HG03135 (cell line): ENCODE measurements at regions not wholly inside any gene's neighbourhood (a gene's known extent, or its start where the extent isn't known, plus 50 kb on each side); places are given as distances from the start of the nearest gene placed in this dataset.
"Not testable (repeated sequence)": the region's sequence is repeated elsewhere in the genome, so short reads cannot be mapped to it uniquely, and the experiment has no call there.

ENCODE experiments used
- ATAC-seq: cut with Tn5 transposase; IDR thresholded peaks from one replicate; pipeline ENCODE4 v1.9.1; 2021; ENCODE audit warnings: mild to moderate bottlenecking, moderate library complexity; ENCODE audit not compliant: unreplicated experiment

DNA sequence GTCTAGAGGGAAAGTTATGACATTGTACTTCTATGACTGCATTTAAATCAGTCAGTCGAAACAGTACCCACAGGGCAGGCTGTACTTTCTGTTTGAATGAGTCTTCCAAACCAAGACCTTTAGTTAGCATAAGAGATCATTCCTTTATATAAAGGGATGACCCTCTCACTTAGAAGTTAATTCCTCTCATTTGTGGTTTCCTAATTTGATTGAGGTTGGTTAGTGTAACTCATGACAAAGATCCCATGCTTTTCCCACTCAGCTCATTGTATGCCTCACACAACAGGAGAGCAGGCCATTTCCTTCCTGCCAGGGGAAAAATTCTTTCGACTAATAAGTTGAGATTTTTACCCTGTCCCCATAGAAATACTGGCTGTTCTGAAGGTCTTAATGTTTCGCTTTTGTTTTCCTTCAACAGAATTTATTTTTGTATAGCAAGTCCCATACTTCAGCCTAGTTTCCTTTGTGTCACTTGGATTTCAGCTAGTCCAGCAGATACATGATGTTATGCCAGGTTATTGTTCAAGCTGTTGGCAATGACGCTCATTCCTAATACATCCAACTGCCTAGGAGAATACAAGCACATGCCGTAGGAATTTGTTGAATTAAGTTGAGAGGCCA lies 500.7 kb downstream of the SPATA31D1 start:
- no peak for ATAC-seq

DNA sequence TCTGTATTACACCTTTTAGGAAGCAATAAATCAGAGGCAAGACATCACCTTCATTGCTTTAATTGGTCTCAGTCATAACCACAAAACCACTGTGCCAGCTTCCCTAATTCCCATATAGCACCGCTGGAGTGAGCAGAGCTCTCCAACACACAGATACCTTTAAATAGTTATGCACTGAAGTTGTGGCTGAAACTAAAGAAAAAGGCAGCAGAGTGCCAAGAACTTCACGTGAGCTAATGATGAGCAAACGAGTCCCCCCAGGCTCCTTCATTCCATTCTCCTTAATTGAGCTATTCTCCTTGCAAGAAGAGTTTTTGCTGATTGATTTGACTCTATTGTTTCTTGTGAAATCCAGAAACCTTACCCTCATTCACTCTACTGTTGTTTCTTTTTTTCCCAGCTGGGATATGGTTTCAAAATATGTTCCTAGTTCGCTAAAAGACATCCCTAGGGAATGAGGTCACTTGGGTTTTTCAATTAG lies 501.5 kb downstream of the SPATA31D1 start:
- no peak for ATAC-seq

DNA sequence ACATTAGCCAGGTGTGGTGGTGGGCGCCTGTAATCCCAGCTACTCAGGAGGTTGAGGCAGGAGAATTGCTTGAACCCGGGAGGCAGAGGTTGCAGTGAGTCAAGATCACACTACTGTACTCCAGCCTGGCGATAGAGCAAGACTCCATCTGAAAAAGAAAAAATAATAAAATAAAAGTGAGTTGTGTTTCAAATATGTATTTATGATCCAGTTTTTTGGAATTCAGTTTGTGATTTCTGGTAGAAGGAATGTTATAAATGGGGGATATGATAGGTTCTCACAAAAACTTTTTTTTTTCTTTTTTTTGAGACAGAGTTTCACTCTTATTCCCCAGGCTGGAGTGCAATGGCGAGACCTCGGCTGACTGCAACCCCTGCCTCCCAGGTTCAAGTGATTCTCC lies 502.2 kb downstream of the SPATA31D1 start:
- ATAC-seq, result not testable (repeated sequence)

DNA sequence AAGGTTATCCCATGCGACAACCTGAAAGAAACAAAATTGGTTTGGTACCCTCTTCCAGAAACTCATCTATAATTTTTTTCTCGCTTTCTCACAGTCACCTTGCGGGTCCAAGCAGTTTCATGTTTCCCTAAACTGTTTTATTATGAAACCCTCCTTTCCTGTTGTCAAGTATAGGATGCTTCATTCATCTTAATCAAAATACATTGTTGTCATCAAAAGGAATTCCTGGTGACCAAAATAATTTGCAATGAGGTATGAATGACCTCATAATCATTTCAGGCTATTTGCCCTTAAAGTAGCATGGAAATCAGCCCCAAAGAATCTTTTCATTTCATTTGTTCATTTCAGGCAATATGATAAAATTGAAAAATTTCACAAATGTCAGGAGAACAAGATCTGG lies 503.0 kb downstream of the SPATA31D1 start:
- ATAC-seq, result no peak

DNA sequence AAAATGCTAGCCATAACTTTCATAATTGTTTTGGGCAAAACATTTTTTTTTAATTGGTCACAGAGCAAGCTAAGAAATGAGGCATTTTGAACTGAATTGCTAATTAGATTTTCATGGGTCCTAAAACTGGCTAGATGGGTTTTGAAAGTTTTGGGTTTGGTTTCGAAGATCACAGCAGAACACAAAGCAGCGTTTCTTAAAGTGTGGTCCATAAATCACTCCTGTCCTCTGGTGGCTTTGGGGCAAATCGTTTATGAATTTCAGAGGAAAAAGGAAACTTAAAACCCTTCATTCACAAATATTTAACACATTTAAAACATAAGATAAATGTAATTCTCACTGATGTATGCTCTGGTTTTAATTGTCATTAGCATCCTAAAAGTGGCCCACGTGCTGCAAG lies 503.7 kb downstream of the SPATA31D1 start:
- ATAC-seq, result no peak

DNA sequence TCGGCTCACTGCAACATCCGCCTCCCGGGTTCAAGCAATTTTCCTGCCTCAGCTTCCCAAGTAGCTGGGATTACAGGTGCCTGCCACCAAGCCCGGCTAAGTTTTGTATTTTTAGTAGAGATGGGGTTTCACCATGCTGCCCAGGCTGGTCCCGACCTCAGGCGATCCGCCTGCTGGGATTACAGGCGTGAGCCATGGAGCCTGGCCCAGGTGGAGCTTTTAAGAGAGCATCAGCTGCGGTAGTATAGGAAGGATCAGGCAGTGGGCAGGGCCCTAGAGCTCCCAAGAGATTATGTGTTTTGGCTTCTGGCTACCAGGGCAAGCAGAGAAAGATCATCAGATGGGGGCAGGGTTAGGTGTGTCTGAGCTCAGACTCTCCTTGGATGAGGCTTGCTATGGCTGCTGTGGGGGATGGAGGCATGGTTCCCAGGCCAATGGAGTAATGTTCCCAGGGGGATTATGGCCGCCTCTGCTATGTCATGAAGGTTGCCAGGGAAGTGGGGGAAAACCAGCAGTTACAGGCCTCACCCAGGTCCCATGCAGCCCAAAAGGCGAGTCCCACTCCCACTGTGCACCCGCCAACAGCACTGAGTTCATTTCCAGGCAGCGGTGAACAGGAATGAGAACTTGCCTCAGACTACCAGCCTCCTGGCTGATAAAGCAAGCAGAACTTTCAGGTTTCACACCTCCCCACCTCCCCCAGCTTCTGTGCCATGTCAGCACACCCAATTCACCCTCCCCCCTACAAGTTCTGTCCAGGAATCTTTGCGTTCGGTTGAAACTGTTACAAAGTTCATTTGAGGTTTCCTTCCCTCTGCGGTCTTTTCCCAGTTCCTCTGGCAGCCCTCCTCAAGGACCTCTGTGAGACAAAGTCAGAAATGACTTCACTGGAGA lies 507.6 kb downstream of the SPATA31D1 start:
- ATAC-seq, result no peak

DNA sequence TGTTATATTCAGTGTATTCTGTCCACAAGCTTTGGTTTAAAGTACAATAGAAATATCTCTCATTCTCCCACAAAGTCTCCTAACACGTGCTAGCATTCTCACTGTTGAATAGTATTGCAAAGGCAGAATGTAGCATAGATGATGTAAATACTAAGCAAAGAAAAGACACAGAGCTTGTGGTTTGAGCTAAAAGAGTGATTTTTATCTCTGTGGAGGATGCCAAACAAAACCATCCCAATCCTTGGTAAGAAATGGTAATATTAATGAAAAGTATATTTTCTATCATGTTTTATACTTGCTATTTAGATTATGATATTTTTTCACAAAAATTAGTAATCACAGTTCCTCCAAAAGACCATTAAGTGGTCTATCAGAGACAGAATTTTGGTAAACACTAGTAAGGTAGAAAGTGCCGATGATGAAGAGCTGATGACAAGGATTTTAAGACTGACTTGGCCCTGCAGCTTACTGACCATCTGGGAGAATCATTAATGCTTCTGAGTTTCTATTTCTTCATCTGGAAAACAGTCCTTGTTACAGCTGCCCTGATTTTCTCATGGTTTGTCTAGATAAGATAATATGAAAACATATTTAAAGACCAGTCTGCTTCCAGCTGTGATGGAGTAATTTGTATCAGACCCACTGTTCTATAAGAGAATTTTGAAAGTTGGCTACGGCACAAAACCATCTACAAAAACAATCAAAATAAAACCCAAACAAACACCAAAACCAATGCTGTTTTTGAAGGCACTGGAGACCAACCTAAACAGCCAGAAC lies 510.2 kb downstream of the SPATA31D1 start:
- ATAC-seq, result no peak

DNA sequence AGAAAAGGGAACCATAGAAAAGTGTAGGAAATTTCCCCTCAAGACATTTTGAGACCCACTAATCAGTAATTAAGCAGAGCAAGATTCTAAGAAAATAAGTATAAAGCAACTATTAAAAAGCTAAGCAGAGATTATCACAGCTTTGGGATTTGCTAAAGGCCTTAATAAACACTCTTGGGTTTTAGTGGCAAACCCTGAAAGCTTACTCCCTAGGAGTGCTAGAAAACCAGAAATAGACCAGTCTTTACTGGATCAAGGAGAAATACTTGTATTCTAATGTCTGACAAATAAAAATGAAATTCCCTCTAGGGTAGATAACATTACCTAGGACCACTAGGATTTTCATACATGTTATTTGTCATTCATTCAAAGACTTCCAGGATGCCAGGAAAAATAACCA lies 510.8 kb downstream of the SPATA31D1 start:
- ATAC-seq, result no peak

DNA sequence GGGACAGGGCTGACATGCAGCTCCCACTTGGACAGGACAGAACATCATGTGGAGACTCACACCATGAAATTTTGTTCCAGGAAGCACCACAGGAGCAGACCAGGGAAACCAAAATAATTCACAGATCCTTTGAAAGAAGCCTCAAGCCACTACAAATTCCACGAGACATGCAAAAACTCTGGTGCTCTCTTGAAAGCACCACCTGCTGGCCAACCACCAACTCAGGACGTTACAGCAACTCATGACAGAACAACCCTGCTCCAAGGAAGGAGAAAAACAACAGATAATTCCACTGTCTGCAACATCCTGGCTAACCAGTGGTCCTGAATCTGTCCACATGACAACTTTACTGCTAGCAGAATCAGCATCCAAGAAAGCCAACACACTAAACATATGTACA lies 516.0 kb downstream of the SPATA31D1 start:
- ATAC-seq, result no peak

DNA sequence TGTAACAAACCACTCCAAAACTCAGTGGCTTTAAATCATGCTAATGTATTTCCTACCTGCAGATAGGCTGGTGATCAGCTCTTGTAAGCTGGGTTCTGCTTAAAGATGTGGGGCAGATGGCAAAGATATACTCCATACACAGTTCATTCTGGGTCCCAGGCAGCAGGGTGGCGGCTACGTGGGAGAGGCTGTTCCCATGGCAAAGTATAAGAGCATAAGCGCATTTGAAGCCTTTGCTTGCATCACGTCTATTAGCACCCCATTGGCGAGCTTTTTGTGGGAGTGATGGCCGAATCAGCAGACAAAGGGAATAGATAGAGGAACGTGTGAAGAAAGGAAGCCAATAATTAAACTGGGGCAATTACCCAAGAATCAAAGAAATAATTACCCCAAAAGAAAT lies 523.1 kb downstream of the SPATA31D1 start:
- no peak for ATAC-seq

DNA sequence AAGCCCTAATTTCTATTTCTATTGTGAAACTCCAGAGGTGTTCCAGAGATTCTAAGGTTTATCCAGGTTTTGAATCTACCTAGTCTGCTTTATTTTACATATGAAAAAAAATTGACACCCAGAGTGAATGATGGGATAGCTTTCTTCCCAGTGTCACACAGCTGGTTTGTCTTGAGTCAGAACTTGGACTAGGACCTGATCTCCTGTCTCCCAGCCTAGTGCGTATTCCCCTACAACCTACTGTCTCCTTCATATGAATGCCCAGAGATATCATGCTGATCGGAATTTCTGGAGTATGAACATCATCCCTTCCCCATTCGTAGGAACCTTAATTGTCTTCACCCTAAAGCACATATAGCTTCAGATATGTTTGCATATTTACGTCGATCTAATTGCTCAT lies 524.2 kb downstream of the SPATA31D1 start:
- no peak for ATAC-seq

DNA sequence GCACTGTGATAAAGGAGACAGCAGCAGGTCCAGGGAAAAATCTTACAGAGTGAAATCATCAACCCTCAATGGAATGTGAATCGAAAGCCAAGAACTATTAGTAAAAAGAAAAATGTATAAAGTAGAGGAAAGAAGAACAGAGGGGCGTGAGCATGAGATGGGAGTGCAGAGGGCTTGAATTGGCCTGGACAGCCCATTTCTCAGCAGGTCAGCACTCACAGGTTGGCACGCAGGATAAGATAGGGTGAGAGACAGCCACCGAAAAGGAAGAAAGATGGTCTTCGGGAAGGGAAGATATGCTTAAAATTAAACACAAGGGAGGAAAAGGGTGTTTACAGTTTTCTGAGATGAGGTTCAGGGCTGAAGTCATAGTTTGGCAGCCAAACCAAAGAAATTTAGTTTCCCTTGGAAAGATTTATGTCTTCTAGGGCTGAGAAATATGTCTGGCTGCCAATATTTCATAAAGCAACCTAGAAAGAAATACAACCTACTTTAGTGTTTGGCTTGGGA lies 524.7 kb downstream of the SPATA31D1 start:
- ATAC-seq, result no peak

DNA sequence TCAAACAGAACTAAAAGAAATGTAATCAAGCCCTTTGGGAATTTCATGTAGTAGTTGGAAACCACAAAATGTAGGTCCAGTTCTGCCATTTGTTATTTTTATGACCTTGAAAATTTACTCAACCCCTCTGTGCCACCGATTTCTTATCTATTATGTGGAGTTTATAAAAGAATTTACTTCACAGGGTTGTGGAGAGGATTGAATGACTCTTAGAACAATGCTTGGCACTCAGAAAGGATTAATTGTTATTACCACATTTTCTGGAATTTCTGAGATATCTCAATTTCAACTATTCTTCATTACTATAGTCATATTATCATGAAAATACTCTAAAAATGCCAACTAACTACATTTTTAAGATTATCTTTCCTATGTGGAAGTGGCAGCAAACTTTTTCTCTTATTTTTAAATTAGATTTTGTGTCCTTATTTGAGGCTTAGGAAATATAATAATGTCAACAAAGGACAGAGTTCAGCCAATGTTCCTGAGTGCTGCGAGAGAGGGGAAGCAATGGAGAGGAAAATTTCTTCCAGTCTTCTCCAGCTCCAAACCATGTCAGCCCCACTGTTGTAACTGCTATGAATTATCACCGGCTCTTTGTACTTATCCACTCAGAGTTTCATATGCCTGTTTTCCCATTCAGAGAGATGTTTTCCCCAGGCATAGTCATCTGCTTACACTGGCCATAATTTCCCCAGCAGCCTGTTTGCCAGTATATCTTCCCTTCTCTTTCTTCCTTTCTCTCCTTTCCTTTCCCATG lies 525.6 kb downstream of the SPATA31D1 start:
- no peak for ATAC-seq

DNA sequence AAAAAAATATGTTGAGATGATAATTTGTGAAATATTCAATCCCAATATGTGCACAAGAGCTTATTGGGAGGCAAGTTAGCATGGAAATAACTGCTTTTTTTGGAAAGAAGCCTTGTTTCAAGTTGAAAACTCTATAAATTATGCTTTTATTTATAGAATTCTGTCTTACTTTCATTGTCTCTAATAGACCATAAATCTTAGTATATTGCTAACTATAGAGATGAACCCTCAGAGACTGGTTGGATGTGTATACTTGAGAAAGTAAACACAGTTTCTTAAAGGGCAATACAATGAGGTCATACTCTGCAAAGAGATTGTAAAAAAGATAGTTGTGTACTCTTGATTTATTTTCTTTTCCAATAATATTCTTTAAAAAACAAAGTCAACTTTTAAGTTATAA lies 530.3 kb downstream of the SPATA31D1 start:
- no peak for ATAC-seq

DNA sequence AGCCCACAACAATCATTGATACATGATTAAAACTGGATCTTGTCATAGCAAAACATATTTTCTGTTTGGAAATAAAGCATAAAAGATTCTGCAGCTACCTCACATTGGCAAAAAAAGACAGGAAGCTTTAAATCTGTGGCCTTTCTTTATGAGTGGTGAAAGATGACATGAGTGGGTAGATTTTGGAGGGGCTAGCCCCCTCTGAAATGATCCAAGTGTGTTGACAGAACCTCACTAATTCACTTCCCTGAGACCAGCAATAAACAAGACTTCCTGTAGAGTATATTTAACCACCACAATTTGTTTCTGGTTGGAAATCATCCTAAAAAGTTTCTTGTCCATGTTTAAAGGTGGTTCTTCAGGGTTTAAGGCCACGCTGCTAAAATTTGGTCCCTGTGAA lies 530.8 kb downstream of the SPATA31D1 start:
- no peak for ATAC-seq

DNA sequence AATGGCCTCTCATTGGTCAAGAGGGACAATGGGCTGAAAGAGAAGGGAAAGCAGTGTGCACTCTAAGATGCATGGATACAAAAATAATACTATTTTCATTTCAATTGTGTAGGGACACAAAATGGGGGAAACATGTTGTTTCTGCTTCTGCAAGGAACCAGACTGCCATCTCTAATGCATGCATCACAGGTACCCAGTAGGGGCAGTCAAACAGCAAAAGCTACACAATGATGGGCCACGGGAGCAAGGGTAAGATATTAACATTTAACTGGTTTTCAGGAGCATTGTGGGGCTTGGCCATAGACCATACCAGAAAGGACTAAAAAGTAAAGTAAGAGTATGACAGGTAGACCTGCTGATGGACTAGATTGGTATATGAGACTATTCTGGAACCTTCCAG lies 535.8 kb downstream of the SPATA31D1 start:
- ATAC-seq, result no peak

DNA sequence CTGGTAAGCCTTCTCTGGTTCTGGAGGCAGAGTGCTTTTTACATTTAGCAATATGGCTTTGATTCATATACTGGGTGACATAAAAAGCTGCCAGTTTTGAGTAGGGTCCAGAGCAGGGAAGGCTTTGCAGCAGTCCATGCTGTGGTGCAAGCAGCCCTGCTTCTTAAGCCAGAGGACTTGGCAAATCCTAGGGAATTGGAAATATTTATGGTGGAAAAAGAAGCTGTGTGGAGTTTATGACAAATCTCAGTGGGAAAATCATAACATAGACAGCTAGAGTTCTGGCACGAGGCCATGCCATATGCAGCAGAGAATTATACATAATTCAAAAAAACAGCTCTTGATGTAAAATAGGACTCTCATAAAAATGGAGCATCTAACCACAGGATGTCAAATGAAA lies 536.4 kb downstream of the RASEF start:
- no peak for ATAC-seq

DNA sequence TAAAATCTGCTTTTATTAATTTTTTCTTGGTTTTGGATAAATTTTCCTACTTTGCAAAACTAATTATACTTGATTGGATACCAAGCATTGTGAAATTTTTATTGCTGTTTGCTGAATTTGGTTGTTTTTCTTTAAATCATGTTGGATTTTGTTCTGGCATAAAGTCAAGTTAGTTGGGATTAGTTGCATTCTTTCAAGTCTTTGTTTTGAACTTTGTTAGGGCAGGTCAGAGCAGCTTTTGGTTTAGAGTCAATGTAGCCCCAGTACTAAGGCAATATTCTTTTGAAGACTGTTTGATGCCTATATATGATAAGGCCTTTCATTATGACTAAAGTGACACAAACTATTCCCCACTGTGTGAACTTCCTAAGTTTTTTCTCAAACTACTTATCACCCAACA lies 531.1 kb downstream of the RASEF start:
- no peak for ATAC-seq

DNA sequence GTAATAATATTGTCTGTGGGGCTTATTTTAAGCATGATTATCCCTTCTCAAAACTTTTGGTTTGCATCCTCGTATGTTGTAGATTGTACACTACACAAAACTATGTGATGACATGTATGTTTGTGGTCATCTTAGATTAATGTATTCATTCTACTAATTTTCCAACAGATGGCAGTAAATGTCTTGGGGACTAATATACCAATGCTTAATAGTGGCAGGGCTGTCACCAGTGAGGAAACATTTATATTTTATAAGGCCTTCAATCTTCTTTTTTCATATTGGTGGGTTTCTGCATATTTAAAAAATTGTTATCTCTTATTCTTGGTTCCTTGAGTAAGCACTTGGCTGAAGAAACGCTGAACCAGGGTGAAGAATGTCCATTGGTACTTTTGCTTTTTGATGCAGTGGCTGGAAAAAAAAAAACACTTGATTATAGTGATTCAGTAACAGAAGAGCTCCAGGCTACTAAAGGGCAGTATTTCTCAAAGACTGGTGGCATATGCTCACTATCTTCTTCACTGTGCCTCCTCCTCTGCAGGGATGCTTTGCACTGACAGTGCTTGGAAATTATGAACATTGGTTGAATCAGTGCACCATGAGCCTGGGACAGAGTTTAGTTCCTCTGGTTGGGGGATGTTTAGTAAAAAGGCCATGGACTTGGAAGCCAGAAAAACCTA lies 530.3 kb downstream of the RASEF start:
- ATAC-seq, result no peak

DNA sequence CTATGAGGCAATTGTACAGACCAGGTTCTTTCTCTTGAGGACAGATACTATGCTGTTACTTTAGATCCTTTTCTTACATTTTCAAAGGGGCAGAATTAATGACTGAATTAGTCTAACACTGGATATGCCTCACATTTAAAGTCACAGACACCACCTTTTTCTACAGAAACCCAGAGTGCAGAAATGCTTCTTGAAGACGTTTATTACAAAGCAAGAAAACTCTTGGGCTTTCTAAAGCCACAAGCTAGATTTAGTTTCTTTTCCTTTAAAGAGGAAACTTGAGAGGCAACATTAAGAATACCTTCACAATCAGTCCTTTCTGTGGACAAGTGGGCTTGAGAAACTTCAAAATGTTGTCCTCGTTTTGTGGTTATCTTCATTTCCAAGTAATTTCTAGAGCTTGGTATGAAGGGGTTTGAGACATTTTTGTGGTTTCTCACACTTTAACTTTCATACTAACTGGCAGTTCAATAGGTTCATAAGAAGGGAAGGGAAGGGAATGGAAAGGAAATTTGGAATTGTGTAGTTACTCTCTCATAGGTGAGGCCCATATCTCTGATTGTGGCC lies 527.4 kb downstream of the RASEF start:
- ATAC-seq, result no peak
